Activated CD4-positive, alpha-beta T cell treated with anti-CD3 and anti-CD28 coated beads, Interleukin-10, Interleukin-2, amounts not matched to agents 100 ng/mL and 50 ng/mL, durations not matched to agents 16 hours and 8 hours (primary cell): ENCODE measurements at regions not wholly inside any gene's neighbourhood (a gene's known extent, or its start where the extent isn't known, plus 50 kb on each side); places are given as distances from the start of the nearest gene placed in this dataset.
"Not testable (repeated sequence)": the region's sequence is repeated elsewhere in the genome, so short reads cannot be mapped to it uniquely, and the experiment has no call there.

Experiments used
- DNase-seq: peaks from one replicate; pipeline ENCODE4 v3.0.0-alpha.2; 2020

GRCh38 chrX:102784550-102784949, 64.0 kb downstream of the GPRASP3 start:
- DNase-seq, result no peak

- no peak for DNase-seq
Measured at GRCh38 chrX:102787283-102787682, 66.7 kb downstream of the GPRASP3 start.

GRCh38 chrX:102808336-102808735, 87.8 kb downstream of the GPRASP3 start:
- no peak for DNase-seq

- DNase-seq, result not testable (repeated sequence)
Measured at GRCh38 chrX:102818269-102818668, 97.7 kb downstream of the GPRASP3 start.

GRCh38 chrX:102832661-102833060, 104.4 kb upstream of the RAB40AL start:
- no peak for DNase-seq

GRCh38 chrX:102833136-102833535, 103.9 kb upstream of the RAB40AL start:
- DNase-seq, result no peak

- peak; percentile 14 for DNase-seq
Measured at GRCh38 chrX:102835504-102836146, 101.4 kb upstream of the RAB40AL start.

- no peak for DNase-seq
Measured at GRCh38 chrX:102837847-102838246, 99.2 kb upstream of the RAB40AL start.

GRCh38 chrX:102840871-102841705, 96.0 kb upstream of the RAB40AL start:
- no peak for DNase-seq

- DNase-seq, result no peak
Measured at GRCh38 chrX:102841706-102842003, 95.4 kb upstream of the RAB40AL start.

- no peak for DNase-seq
Measured at GRCh38 chrX:102845020-102845419, 92.1 kb upstream of the RAB40AL start.

GRCh38 chrX:102846544-102847236, 90.4 kb upstream of the RAB40AL start:
- DNase-seq, result no peak

- no peak for DNase-seq
Measured at GRCh38 chrX:102847362-102847761, 89.7 kb upstream of the RAB40AL start.

GRCh38 chrX:102849396-102849795, 87.7 kb upstream of the RAB40AL start:
- DNase-seq, result no peak

- not testable (repeated sequence) for DNase-seq
Measured at GRCh38 chrX:102858826-102859549, 78.1 kb upstream of the RAB40AL start.

GRCh38 chrX:102859550-102859871, 77.6 kb upstream of the RAB40AL start:
- DNase-seq, result no peak

- DNase-seq, result no peak
Measured at GRCh38 chrX:102860235-102860634, 76.8 kb upstream of the RAB40AL start.

GRCh38 chrX:102863735-102864134, 73.3 kb upstream of the RAB40AL start:
- DNase-seq, result peak; percentile 81

GRCh38 chrX:102866981-102867656, 70.0 kb upstream of the RAB40AL start:
- DNase-seq, result no peak

- no peak for DNase-seq
Measured at GRCh38 chrX:102883491-102883890, 53.6 kb upstream of the RAB40AL start.
